ENCODE measurements at regions not wholly inside any gene's neighbourhood (a gene's known extent, or its start where the extent isn't known, plus 50 kb on each side); places are given as distances from the start of the nearest gene placed in this dataset.

GRCh38 chr12:75805320-75805719 lies 226.3 kb downstream of the PHLDA1 start:
- TF ChIP-seq EZH2phosphoT487 (IDR thresholded peaks at IDR 0.05; ENCODE audit: insufficient read depth, low read depth) = no peak
- no peak for TF ChIP-seq EZH2 (IDR thresholded peaks at IDR 0.05; ENCODE audit: insufficient read depth, poor library complexity, severe bottlenecking)
